Keratinocyte (primary cell): ENCODE measurements at regions not wholly inside any gene's neighbourhood (a gene's known extent, or its start where the extent isn't known, plus 50 kb on each side); places are given as distances from the start of the nearest gene placed in this dataset.

Source experiments
- DNase-seq: peaks from one replicate; pipeline ENCODE4 v3.0.0-alpha.2; 2011; ENCODE audit warnings: low read depth, missing footprints, low spot score
- FAIRE-seq: peaks from 2 replicates; lab custom pipeline; 2011; peaks lifted over from hg19 to GRCh38; lab: Jason Lieb, UNC
- H2AFZ ChIP-seq: 2 replicates; pipeline ENCODE4 v1.6.0; 2012; ENCODE audit warnings: low read length, control low read depth, inconsistent platforms; ENCODE audit not compliant: control insufficient read depth
- H3K27ac ChIP-seq: 2 replicates; pipeline ENCODE4 v1.5.1; 2011; ENCODE audit warnings: low read length; ENCODE audit not compliant: control insufficient read depth, insufficient read depth
- H3K27me3 ChIP-seq: 3 replicates; pipeline ENCODE4 v1.6.0; 2011; ENCODE audit warnings: low read length; ENCODE audit not compliant: control insufficient read depth, insufficient read depth; ENCODE audit errors: extremely low read depth
- H3K36me3 ChIP-seq, 2 experiments: 2 replicates in 1 of 2; 3 replicates in 1 of 2; pipeline ENCODE4 v1.5.1; 2011; ENCODE audit warnings: low read length in 2 of 2, mild to moderate bottlenecking in 1 of 2; ENCODE audit not compliant: control insufficient read depth in 2 of 2, insufficient read depth in 2 of 2; ENCODE audit errors: extremely low read depth in 1 of 2
- H3K4me1 ChIP-seq: 3 replicates; pipeline ENCODE4 v1.5.1; 2011; ENCODE audit warnings: low read length; ENCODE audit not compliant: control insufficient read depth, insufficient read depth; ENCODE audit errors: extremely low read depth
- H3K4me2 ChIP-seq: 3 replicates; pipeline ENCODE4 v1.6.0; 2011; ENCODE audit warnings: low read depth, low read length; ENCODE audit not compliant: control insufficient read depth, insufficient read depth; ENCODE audit errors: extremely low read depth
- H3K4me3 ChIP-seq, 3 experiments: fragments of 200-600 bp in 1 of 3; sonication (generic) in 1 of 3; 2 replicates in 2 of 3; 3 replicates in 1 of 3; pipeline ENCODE4 v1.5.1; 2011 to 2016; ENCODE audit warnings: low read length in 3 of 3, mild to moderate bottlenecking in 3 of 3, control low read depth in 2 of 3, inconsistent platforms in 1 of 3, low read depth in 1 of 3, mixed read lengths in 1 of 3, mixed run types in 1 of 3, moderate library complexity in 1 of 3; ENCODE audit not compliant: control insufficient read depth in 2 of 3, insufficient read depth in 2 of 3; ENCODE audit errors: extremely low read depth in 1 of 3
- H3K79me2 ChIP-seq: 2 replicates; pipeline ENCODE4 v1.6.0; 2012; ENCODE audit warnings: low read length; ENCODE audit not compliant: control insufficient read depth, insufficient read depth
- H3K9ac ChIP-seq: 3 replicates; pipeline ENCODE4 v1.6.0; 2011; ENCODE audit warnings: low read length; ENCODE audit not compliant: control insufficient read depth, insufficient read depth; ENCODE audit errors: extremely low read depth
- H3K9me1 ChIP-seq: 3 replicates; pipeline ENCODE4 v1.6.0; 2011; ENCODE audit warnings: low read length; ENCODE audit not compliant: control insufficient read depth, insufficient read depth; ENCODE audit errors: extremely low read depth
- H3K9me3 ChIP-seq: 2 replicates; pipeline ENCODE4 v1.5.1; 2012; ENCODE audit warnings: low read depth, low read length; ENCODE audit not compliant: control insufficient read depth
- H4K20me1 ChIP-seq: 3 replicates; pipeline ENCODE4 v1.6.0; 2011; ENCODE audit warnings: low read length; ENCODE audit not compliant: control insufficient read depth, insufficient read depth; ENCODE audit errors: extremely low read depth
- CTCF ChIP-seq, 3 experiments: IDR thresholded peaks in 1 of 3; conservative IDR thresholded peaks in 1 of 3; optimal IDR thresholded peaks in 1 of 3; 2 replicates in 2 of 3; 3 replicates in 1 of 3; pipeline versions ENCODE3 to v1.5.1; 2011; ENCODE audit warnings: low read length in 3 of 3, mild to moderate bottlenecking in 3 of 3, moderate library complexity in 2 of 3, control low read depth in 1 of 3, inconsistent platforms in 1 of 3; ENCODE audit not compliant: insufficient read depth in 2 of 3; ENCODE audit errors: extremely low read depth in 1 of 3
- EZH2 ChIP-seq: IDR thresholded peaks from one replicate; pipeline ENCODE4 v1.6.1; 2012; ENCODE audit warnings: inconsistent platforms, mild to moderate bottlenecking, low read length, moderate library complexity
- dilution Hi-C: fragments of 300-500 bp; cut with MboI; formaldehyde crosslinking; loops from one replicate; pipeline ENCODE4 v1.7.0; 2020; ENCODE audit warnings: low sequenced_read_pairs; ENCODE audit not compliant: extremely low pct_ligation_motif_present

GRCh38 chrX:54695816-54696487 is 102.1 kb downstream of the ITIH6 start:
- H3K9me3 ChIP-seq: no peaks in the 10 kb centered on the region
- H4K20me1 ChIP-seq: no peaks in the 10 kb centered on the region
- no peaks in the 10 kb centered on the region for H3K9me1 ChIP-seq
- no peak overlapping the region for H3K4me3 ChIP-seq
- DNase-seq (no peak), FAIRE-seq (no peak)
- dilution Hi-C loops: no loop called here
- TF ChIP-seq CTCF (optimal IDR thresholded peaks at IDR 0.05 in 1 of 3, IDR thresholded peaks at IDR 0.05 in 1 of 3, conservative IDR thresholded peaks at IDR 0.05 in 1 of 3; ENCODE audit: extremely low read depth in 1 of 3, insufficient read depth in 2 of 3, low read length in 3 of 3) (no peak), EZH2 (no peak)
- H3K4me2 ChIP-seq: no peak overlapping the region
- no peaks in the 10 kb centered on the region for H3K4me1 ChIP-seq
- H3K27ac ChIP-seq: no peak overlapping the region
- no peaks in the 10 kb centered on the region for H3K79me2 ChIP-seq
- H2AFZ ChIP-seq: no peak overlapping the region
- no peaks in the 10 kb centered on the region for H3K27me3 ChIP-seq
- no peaks in the 10 kb centered on the region for H3K36me3 ChIP-seq
- no peak overlapping the region for H3K9ac ChIP-seq
